ENCODE measurements at regions not wholly inside any gene's neighbourhood (a gene's known extent, or its start where the extent isn't known, plus 50 kb on each side); places are given as distances from the start of the nearest gene placed in this dataset.
A peak's percentile ranks its signal among the peaks of the same experiment; 100 is the strongest.
"Not testable (repeated sequence)": the region's sequence is repeated elsewhere in the genome, so short reads cannot be mapped to it uniquely, and the experiment has no call there.

DNA sequence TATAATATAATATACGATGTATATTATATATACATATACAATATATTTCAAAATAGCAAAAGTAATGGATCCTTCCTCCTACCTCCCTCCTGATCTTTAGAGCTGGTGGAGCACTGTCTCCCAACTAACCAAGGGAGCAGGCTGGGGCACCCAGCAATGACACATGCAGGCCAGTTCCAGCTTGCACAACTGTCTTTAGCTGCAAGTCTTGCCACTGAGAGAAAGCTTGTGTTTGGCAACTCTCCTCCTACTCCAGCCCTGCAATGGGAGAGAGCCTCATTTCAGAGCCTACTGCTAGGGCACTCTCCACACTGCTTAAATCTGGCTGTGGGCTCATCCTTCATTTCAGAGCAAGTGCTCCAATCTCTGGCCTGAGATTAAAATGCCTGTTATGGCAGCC, 469.8 kb upstream of the OLFM3 start:
- Histone ChIP-seq H3K9me3 (no peaks in the 10 kb centered on the region), H3K4me1 (no peaks in the 10 kb centered on the region), H3K4me3 (no peak overlapping the region), H3K27me3 (no peaks in the 10 kb centered on the region), H3K36me3 (no peaks in the 10 kb centered on the region), H3K27ac (no peak overlapping the region)
- TF ChIP-seq, protein P1, sequence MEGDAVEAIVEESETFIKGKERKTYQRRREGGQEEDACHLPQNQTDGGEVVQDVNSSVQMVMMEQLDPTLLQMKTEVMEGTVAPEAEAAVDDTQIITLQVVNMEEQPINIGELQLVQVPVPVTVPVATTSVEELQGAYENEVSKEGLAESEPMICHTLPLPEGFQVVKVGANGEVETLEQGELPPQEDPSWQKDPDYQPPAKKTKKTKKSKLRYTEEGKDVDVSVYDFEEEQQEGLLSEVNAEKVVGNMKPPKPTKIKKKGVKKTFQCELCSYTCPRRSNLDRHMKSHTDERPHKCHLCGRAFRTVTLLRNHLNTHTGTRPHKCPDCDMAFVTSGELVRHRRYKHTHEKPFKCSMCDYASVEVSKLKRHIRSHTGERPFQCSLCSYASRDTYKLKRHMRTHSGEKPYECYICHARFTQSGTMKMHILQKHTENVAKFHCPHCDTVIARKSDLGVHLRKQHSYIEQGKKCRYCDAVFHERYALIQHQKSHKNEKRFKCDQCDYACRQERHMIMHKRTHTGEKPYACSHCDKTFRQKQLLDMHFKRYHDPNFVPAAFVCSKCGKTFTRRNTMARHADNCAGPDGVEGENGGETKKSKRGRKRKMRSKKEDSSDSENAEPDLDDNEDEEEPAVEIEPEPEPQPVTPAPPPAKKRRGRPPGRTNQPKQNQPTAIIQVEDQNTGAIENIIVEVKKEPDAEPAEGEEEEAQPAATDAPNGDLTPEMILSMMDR (IDR thresholded peaks at IDR 0.05), result no peak
- no peak for TF ChIP-seq POLR2A (IDR thresholded peaks at IDR 0.05)
- WGBS, 2 donors, result 77 to 100% methylated on average over 1 of the region's 1 CpG
- intact Hi-C loops (cut with DNase I), result no loop called here
- DNase-seq, result no peak

DNA sequence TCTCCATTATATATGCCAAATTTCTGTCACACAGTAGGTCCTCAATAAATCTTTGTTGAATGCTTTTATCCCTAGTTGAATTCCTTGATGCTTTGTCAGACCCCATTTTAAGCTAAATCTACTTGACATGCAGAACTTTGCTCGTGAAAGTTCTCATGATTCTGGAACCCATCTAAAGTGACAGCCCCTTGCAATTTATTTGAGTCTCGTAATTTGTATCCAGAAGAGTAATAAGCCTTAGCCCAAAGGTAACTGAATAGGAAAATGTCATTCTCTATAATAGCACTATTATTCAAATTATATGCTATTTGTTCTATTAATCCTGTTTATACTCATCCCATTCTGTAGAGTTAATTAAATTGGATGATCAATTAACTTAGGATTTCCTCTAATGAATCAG, 466.6 kb upstream of the OLFM3 start:
- intact Hi-C loops (cut with DNase I), result no loop called here
- 55 to 61% methylated on average over 2 of the region's 2 CpGs for WGBS, 2 donors
- Histone ChIP-seq H3K27me3 (no peaks in the 10 kb centered on the region), H3K36me3 (no peaks in the 10 kb centered on the region), H3K9me3 (no peaks in the 10 kb centered on the region), H3K27ac (no peak overlapping the region), H3K4me1 (no peaks in the 10 kb centered on the region), H3K4me3 (no peak overlapping the region)
- DNase-seq, result no peak
- TF ChIP-seq, protein P1 (IDR thresholded peaks at IDR 0.05), result no peak
- TF ChIP-seq POLR2A (IDR thresholded peaks at IDR 0.05), result no peak

DNA sequence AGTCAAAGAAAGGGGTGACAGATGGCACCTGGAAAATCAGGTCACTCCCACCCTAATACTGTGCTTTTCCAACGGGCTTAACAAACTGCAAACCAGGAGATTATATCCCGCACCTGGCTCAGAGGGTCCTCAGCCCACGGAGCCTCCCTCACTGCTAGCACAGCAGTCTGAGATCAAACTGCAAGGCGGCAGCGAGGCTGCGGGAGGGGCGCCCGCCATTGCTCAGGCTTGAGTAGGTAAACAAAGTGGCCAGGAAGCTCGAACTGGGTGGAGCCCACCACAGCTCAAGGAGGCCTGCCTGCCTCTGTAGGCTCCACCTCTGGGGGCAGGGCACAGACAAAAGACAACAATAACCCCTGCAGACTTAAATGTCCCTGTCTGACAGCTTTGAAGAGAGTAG, 445.6 kb upstream of the OLFM3 start:
- H3K4me1 ChIP-seq; DNase-seq; H3K36me3 ChIP-seq; H3K27ac ChIP-seq; H3K27me3 ChIP-seq; intact Hi-C loops (cut with DNase I); H3K9me3 ChIP-seq; H3K4me3 ChIP-seq: not testable (repeated sequence)
- WGBS, 2 donors, result 84% methylated on average over 9 of the region's 9 CpGs; no CpG with 5 or more reads in 1 of the 2 donors

DNA sequence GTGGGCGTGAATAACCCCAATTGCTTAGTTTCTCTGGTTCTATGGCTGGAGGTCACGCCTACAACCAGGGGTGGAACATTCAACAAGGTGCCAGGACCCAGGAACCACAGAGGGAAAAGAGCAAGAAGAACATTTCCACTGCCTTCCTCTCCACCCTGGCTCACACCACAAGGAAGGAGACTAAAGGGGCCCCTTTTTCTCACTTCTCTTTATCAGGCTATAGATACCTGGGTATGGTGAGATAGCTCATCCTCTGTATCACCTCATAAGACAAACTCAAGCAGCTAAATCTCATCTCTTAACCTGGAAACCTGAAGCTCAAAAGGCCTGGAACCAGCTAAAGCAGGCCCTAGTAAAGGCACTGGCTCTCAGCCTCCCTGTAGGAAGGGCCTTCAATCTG, 438.8 kb upstream of the OLFM3 start:
- intact Hi-C loops (cut with DNase I), result no loop called here
- H3K4me3 ChIP-seq, result no peak overlapping the region
- no peak for TF ChIP-seq POLR2A (IDR thresholded peaks at IDR 0.05)
- TF ChIP-seq, protein P1 (IDR thresholded peaks at IDR 0.05), result no peak
- no peaks in the 10 kb centered on the region for H3K27me3 ChIP-seq
- H3K4me1 ChIP-seq, result no peaks in the 10 kb centered on the region
- H3K27ac ChIP-seq, result no peak overlapping the region
- peaks cover 0 to 4% (median 0%) of the 10 kb centered on the region in 3 donors for H3K9me3 ChIP-seq
- no peaks in the 10 kb centered on the region for H3K36me3 ChIP-seq
- DNase-seq, result no peak
- WGBS, 2 donors, result 62% methylated on average over 2 of the region's 2 CpGs; no CpG with 5 or more reads in 1 of the 2 donors

DNA sequence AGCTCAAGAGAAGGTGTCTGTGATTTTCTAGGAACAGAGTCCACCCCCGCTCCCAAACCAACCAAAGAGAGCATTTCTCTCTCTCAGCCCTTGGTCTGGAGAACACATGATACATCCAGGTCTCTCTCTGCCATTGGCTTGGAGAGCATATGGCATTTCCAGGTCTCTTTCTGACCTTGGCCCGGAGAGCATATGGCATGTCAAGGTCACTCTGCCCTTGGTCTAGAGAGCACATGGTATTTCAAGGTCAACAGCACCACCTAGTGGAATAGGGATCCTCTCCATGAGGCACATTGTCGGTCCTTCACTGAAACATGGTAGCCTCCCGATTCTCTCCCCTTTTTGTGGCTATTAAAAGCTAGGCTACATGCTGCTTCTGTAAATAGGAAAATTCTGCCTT, 437.7 kb upstream of the OLFM3 start:
- H3K36me3 ChIP-seq, result no peaks in the 10 kb centered on the region
- no peak overlapping the region for H3K27ac ChIP-seq
- 61 to 64% methylated on average over 4 of the region's 4 CpGs for WGBS, 2 donors
- DNase-seq, result no peak
- no peaks in the 10 kb centered on the region for H3K4me1 ChIP-seq
- H3K9me3 ChIP-seq, result peaks cover 0 to 4% (median 0%) of the 10 kb centered on the region in 3 donors
- no peak for TF ChIP-seq POLR2A (IDR thresholded peaks at IDR 0.05)
- TF ChIP-seq, protein P1 (IDR thresholded peaks at IDR 0.05), result peak in 1 of 6 experiments; percentile 5
- no peaks in the 10 kb centered on the region for H3K27me3 ChIP-seq
- intact Hi-C loops (cut with DNase I), result no loop called here
- H3K4me3 ChIP-seq, result no peak overlapping the region

DNA sequence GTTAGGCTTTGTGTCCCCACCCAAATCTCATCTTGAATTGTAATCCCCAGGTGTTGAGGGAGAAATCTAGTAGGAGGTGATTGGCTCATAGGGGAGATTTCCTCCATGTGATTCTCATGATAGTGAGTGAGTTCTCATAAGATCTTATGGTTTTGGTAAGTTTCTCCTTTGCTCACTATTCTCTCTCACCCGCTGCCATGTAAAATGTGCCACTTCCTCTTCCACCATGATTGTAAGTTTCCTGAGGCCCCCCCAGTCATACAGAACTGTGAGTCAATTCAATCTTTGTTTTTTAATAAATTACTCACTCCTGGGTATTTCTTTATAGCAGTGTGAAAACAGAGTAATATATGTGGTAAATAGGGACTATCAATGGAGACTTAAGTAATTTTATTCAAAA, 434.5 kb upstream of the OLFM3 start:
- intact Hi-C loops (cut with DNase I), result no loop called here
- no peak for DNase-seq
- WGBS, 2 donors, result 92 to 100% methylated on average over 1 of the region's 1 CpG
- TF ChIP-seq, protein P1 (IDR thresholded peaks at IDR 0.05), result no peak
- TF ChIP-seq POLR2A (IDR thresholded peaks at IDR 0.05), result no peak
- no peaks in the 10 kb centered on the region for H3K27me3 ChIP-seq
- no peaks in the 10 kb centered on the region for H3K9me3 ChIP-seq
- no peaks in the 10 kb centered on the region for H3K36me3 ChIP-seq
- H3K4me3 ChIP-seq, result no peak overlapping the region
- H3K4me1 ChIP-seq, result no peaks in the 10 kb centered on the region
- no peak overlapping the region for H3K27ac ChIP-seq
